H9 (cell line): ENCODE measurements at regions not wholly inside any gene's neighbourhood (a gene's known extent, or its start where the extent isn't known, plus 50 kb on each side); places are given as distances from the start of the nearest gene placed in this dataset.

Experiments
- DNase-seq: peaks from one replicate; pipeline ENCODE4 v3.0.0-alpha.2; 2017
- H2AFZ ChIP-seq: one replicate; pipeline ENCODE4 v1.6.1; 2013; ENCODE audit warnings: mild to moderate bottlenecking, low read length, control low read depth, moderate library complexity
- H2AK5ac ChIP-seq: 2 replicates; pipeline ENCODE4 v1.6.1; 2013; ENCODE audit warnings: low read length, control low read depth, mixed read lengths; ENCODE audit not compliant: insufficient read length
- H2BK120ac ChIP-seq: one replicate; pipeline ENCODE4 v1.6.1; 2013; ENCODE audit warnings: low read depth, mild to moderate bottlenecking, low read length, control low read depth, inconsistent platforms; ENCODE audit not compliant: poor library complexity, severe bottlenecking
- H2BK12ac ChIP-seq: 2 replicates; pipeline ENCODE4 v1.6.1; 2013; ENCODE audit warnings: low read length, control low read depth, mixed read lengths, low read depth; ENCODE audit not compliant: insufficient read length
- H2BK15ac ChIP-seq: 2 replicates; pipeline ENCODE4 v1.6.1; 2013; ENCODE audit warnings: low read depth, low read length, control low read depth
- H2BK20ac ChIP-seq: one replicate; pipeline ENCODE4 v1.6.1; 2013; ENCODE audit warnings: low read depth, mild to moderate bottlenecking, low read length, control low read depth, inconsistent platforms; ENCODE audit not compliant: poor library complexity, severe bottlenecking
- H2BK5ac ChIP-seq: 2 replicates; pipeline ENCODE4 v1.6.1; 2013; ENCODE audit warnings: low read length, control low read depth, mixed read lengths; ENCODE audit not compliant: insufficient read length
- H3K14ac ChIP-seq: 2 replicates; pipeline ENCODE4 v1.6.1; 2013; ENCODE audit warnings: low read length, control low read depth; ENCODE audit not compliant: insufficient read depth
- H3K18ac ChIP-seq: 2 replicates; pipeline ENCODE4 v1.6.1; 2013; ENCODE audit warnings: low read depth, mild to moderate bottlenecking, mixed read lengths, low read length, control low read depth; ENCODE audit not compliant: insufficient read length
- H3K23ac ChIP-seq: 2 replicates; pipeline ENCODE4 v1.6.1; 2013; ENCODE audit warnings: low read length, control low read depth, mixed read lengths, low read depth; ENCODE audit not compliant: insufficient read length
- H3K23me2 ChIP-seq: 2 replicates; pipeline ENCODE4 v1.6.1; 2013; ENCODE audit warnings: low read depth, mild to moderate bottlenecking, mixed read lengths, low read length, control low read depth; ENCODE audit not compliant: insufficient read length, poor library complexity, severe bottlenecking
- H3K27ac ChIP-seq: 2 replicates; pipeline ENCODE4 v1.5.1; 2013; ENCODE audit warnings: low read length, control low read depth, mixed read lengths, low read depth; ENCODE audit not compliant: insufficient read length
- H3K27me3 ChIP-seq: 2 replicates; pipeline ENCODE4 v1.6.1; 2013; ENCODE audit warnings: low read length, control low read depth, inconsistent platforms; ENCODE audit not compliant: insufficient read depth
- H3K4ac ChIP-seq: 2 replicates; pipeline ENCODE4 v1.6.1; 2013; ENCODE audit warnings: low read depth, mild to moderate bottlenecking, control low read depth, inconsistent platforms, low read length, moderate library complexity
- H3K4me1 ChIP-seq: 2 replicates; pipeline ENCODE4 v1.6.1; 2013; ENCODE audit warnings: low read length, control low read depth, inconsistent platforms; ENCODE audit not compliant: insufficient read depth
- H3K4me2 ChIP-seq: 2 replicates; pipeline ENCODE4 v1.6.1; 2013; ENCODE audit warnings: low read length, control low read depth, mixed read lengths; ENCODE audit not compliant: insufficient read length, insufficient read depth
- H3K56ac ChIP-seq: 2 replicates; pipeline ENCODE4 v1.6.1; 2013; ENCODE audit warnings: low read depth, mild to moderate bottlenecking, mixed read lengths, low read length, control low read depth; ENCODE audit not compliant: insufficient read length
- H3K79me1 ChIP-seq: 2 replicates; pipeline ENCODE4 v1.6.1; 2013; ENCODE audit warnings: low read depth, mild to moderate bottlenecking, moderate library complexity, low read length, control low read depth, inconsistent platforms; ENCODE audit not compliant: insufficient read depth, poor library complexity, severe bottlenecking
- H3K79me2 ChIP-seq: 2 replicates; pipeline ENCODE4 v1.6.1; 2013; ENCODE audit warnings: low read length, control low read depth, inconsistent platforms; ENCODE audit not compliant: insufficient read depth
- H3K9ac ChIP-seq: 2 replicates; pipeline ENCODE4 v1.6.1; 2013; ENCODE audit warnings: low read length, control low read depth, mixed read lengths; ENCODE audit not compliant: insufficient read length; ENCODE audit errors: extremely low read depth
- H3K9me3 ChIP-seq: one replicate; pipeline ENCODE4 v1.6.1; 2013; ENCODE audit warnings: low read depth, low read length, inconsistent platforms; ENCODE audit not compliant: control insufficient read depth
- H3T11ph ChIP-seq: one replicate; pipeline ENCODE4 v1.6.1; 2013; ENCODE audit warnings: mild to moderate bottlenecking, low read length, control low read depth, inconsistent platforms
- H4K20me1 ChIP-seq: one replicate; pipeline ENCODE4 v1.6.1; 2013; ENCODE audit not compliant: control insufficient read depth, insufficient read length, insufficient read depth
- H4K5ac ChIP-seq: 2 replicates; pipeline ENCODE4 v1.6.1; 2013; ENCODE audit warnings: low read depth, mild to moderate bottlenecking, mixed read lengths, low read length, control low read depth; ENCODE audit not compliant: insufficient read length
- H4K8ac ChIP-seq: replicated peaks from 2 replicates; pipeline ENCODE4 v1.6.1; 2013; ENCODE audit warnings: low read length, control low read depth, mixed read lengths, low read depth; ENCODE audit not compliant: insufficient read length
- H4K91ac ChIP-seq: 2 replicates; pipeline ENCODE4 v1.6.1; 2013; ENCODE audit warnings: low read depth, mild to moderate bottlenecking, moderate library complexity, mixed read lengths, low read length, control low read depth; ENCODE audit not compliant: insufficient read length
- H3K27ac Mint-ChIP-seq, 3 experiments: 2 replicates in 2 of 3; 3 replicates in 1 of 3; pipeline ENCODE4 v1.8.0; 2020 to 2021; ENCODE audit warnings: mixed read lengths in 3 of 3, mild to moderate bottlenecking in 1 of 3, moderate library complexity in 1 of 3
- H3K27me3 Mint-ChIP-seq: 2 replicates; pipeline ENCODE4 v1.8.0; 2021; ENCODE audit warnings: low read depth, mild to moderate bottlenecking, moderate library complexity, mixed read lengths
- H3K36me3 Mint-ChIP-seq, 3 experiments: 2 replicates in 2 of 3; 3 replicates in 1 of 3; pipeline ENCODE4 v1.8.0; 2020 to 2021; ENCODE audit warnings: low read depth in 3 of 3, mixed read lengths in 3 of 3; ENCODE audit not compliant: insufficient read depth in 1 of 3
- H3K4me1 Mint-ChIP-seq, 2 experiments: 2 replicates each; pipeline ENCODE4 v1.8.0; 2020; ENCODE audit warnings: mixed read lengths in 2 of 2
- H3K4me3 Mint-ChIP-seq, 2 experiments: 2 replicates in 1 of 2; 3 replicates in 1 of 2; pipeline ENCODE4 v1.8.0; 2020 to 2021; ENCODE audit warnings: mild to moderate bottlenecking in 2 of 2, mixed read lengths in 2 of 2, moderate library complexity in 1 of 2
- H3K9me3 Mint-ChIP-seq, 2 experiments: 2 replicates in 1 of 2; 3 replicates in 1 of 2; pipeline ENCODE4 v1.8.0; 2020; ENCODE audit warnings: mild to moderate bottlenecking in 2 of 2, mixed read lengths in 2 of 2, moderate library complexity in 1 of 2
- CTCF ChIP-seq: fragments of 200-600 bp; sonication (generic); conservative IDR thresholded peaks from 3 replicates; pipeline ENCODE4 v1.8.0; 2021; ENCODE audit warnings: antibody characterized with exemption, mild to moderate bottlenecking
- WGBS: extraction: QIAGEN DNeasy Blood & Tissue Kit; methylation state at CpG from one replicate; pipeline ENCODE4 v1.1.7; 2013; ENCODE audit warnings: missing lambda C conversion rate, low lambda C conversion rate, mixed read lengths; ENCODE audit not compliant: insufficient read length; ENCODE audit errors: extremely low coverage; 5-methylcytosine and 5-hydroxymethylcytosine counted together

GRCh38 chr13:37369616-37370015 is 229.0 kb downstream of the POSTN start:
- no peak overlapping the region for H3K4me3 Mint-ChIP-seq
- Histone ChIP-seq H3K23ac (no peak overlapping the region), H3K27me3 (no peaks in the 10 kb centered on the region), H4K20me1 (no peaks in the 10 kb centered on the region), H2BK5ac (no peak overlapping the region), H3K27ac (no peak overlapping the region), H3K4me1 (no peaks in the 10 kb centered on the region), H3K9me3 (no peaks in the 10 kb centered on the region), H4K91ac (no peak overlapping the region), H3K4me2 (no peak overlapping the region), H2AFZ (no peak overlapping the region), H3K56ac (no peak overlapping the region), H4K5ac (no peak overlapping the region), H2BK15ac (no peak overlapping the region), H3K23me2 (no peaks in the 10 kb centered on the region), H3K14ac (no peak overlapping the region), H3T11ph (no peak overlapping the region), H2BK12ac (no peak overlapping the region), H4K8ac (no peak overlapping the region), H3K79me1 (no peaks in the 10 kb centered on the region), H3K9ac (no peak overlapping the region), H2AK5ac (no peak overlapping the region), H3K4ac (no peak overlapping the region), H2BK20ac (no peak overlapping the region), H3K79me2 (no peaks in the 10 kb centered on the region), H2BK120ac (no peak overlapping the region), H3K18ac (no peak overlapping the region)
- no peak for DNase-seq
- no peak overlapping the region for H3K27ac Mint-ChIP-seq
- no peaks in the 10 kb centered on the region for H3K36me3 Mint-ChIP-seq
- no peaks in the 10 kb centered on the region for H3K27me3 Mint-ChIP-seq
- TF ChIP-seq CTCF: no peak
- no peaks in the 10 kb centered on the region for H3K4me1 Mint-ChIP-seq
- WGBS: no CpG with 5 or more reads among the region's 4 CpGs
- no peaks in the 10 kb centered on the region for H3K9me3 Mint-ChIP-seq
